ENCODE measurements at regions not wholly inside any gene's neighbourhood (a gene's known extent, or its start where the extent isn't known, plus 50 kb on each side); places are given as distances from the start of the nearest gene placed in this dataset.

- intact Hi-C loops (cut with DNase I), result no loop called here
- Histone ChIP-seq H3K36me3 (no peaks in the 10 kb centered on the region), H3K9me3 (no peaks in the 10 kb centered on the region), H3K9ac (ENCODE audit: low read depth in 2 of 2, low read length in 2 of 2) (no peak overlapping the region), H3K27me3 (no peaks in the 10 kb centered on the region), H3K4me3 (no peak overlapping the region), H3K4me1 (no peaks in the 10 kb centered on the region), H3K27ac (no peak overlapping the region)
- DNase-seq, result no peak
- no peak for TF ChIP-seq CTCF (IDR thresholded peaks at IDR 0.05)
Observed at GRCh38 chrX:45598861-45599260, 398.2 kb upstream of the DIPK2B start.

- intact Hi-C loops (cut with DNase I), result no loop called here
- no peaks in the 10 kb centered on the region for H3K27me3 ChIP-seq
- no peaks in the 10 kb centered on the region for H3K9me3 ChIP-seq
- no peak for TF ChIP-seq CTCF (IDR thresholded peaks at IDR 0.05)
- no peak overlapping the region for H3K27ac ChIP-seq
- no peaks in the 10 kb centered on the region for H3K4me1 ChIP-seq
- H3K9ac ChIP-seq (ENCODE audit: low read depth in 2 of 2, low read length in 2 of 2), result no peak overlapping the region
- no peaks in the 10 kb centered on the region for H3K36me3 ChIP-seq
- no peak overlapping the region for H3K4me3 ChIP-seq
- DNase-seq, result no peak
Observed at GRCh38 chrX:45596188-45596808, 395.6 kb upstream of the DIPK2B start.

GRCh38 chrX:45592101-45592500, 391.4 kb upstream of the DIPK2B start:
- Histone ChIP-seq H3K27ac (no peak overlapping the region), H3K9ac (ENCODE audit: low read depth in 2 of 2, low read length in 2 of 2) (no peak overlapping the region), H3K36me3 (no peaks in the 10 kb centered on the region), H3K9me3 (no peaks in the 10 kb centered on the region), H3K4me3 (no peak overlapping the region), H3K27me3 (no peaks in the 10 kb centered on the region), H3K4me1 (no peaks in the 10 kb centered on the region)
- DNase-seq, result no peak
- intact Hi-C loops (cut with DNase I), result no loop called here
- no peak for TF ChIP-seq CTCF (IDR thresholded peaks at IDR 0.05)

GRCh38 chrX:45591650-45592049, 391.0 kb upstream of the DIPK2B start:
- intact Hi-C loops (cut with DNase I), result no loop called here

GRCh38 chrX:45584717-45585116, 384.0 kb upstream of the DIPK2B start:
- no peaks in the 10 kb centered on the region for H3K27me3 ChIP-seq
- H3K9ac ChIP-seq (ENCODE audit: low read depth in 2 of 2, low read length in 2 of 2), result no peak overlapping the region
- intact Hi-C loops (cut with DNase I), result no loop called here
- H3K27ac ChIP-seq, result no peak overlapping the region
- H3K36me3 ChIP-seq, result no peaks in the 10 kb centered on the region
- H3K4me3 ChIP-seq, result no peak overlapping the region
- H3K9me3 ChIP-seq, result no peaks in the 10 kb centered on the region
- TF ChIP-seq CTCF (IDR thresholded peaks at IDR 0.05), result no peak
- H3K4me1 ChIP-seq, result no peaks in the 10 kb centered on the region
- no peak for DNase-seq

More at GRCh38 chrX:45591650-45592049, 391.0 kb upstream of the DIPK2B start:
- H3K27ac ChIP-seq, result no peak overlapping the region
- no peak for TF ChIP-seq CTCF (IDR thresholded peaks at IDR 0.05)
- H3K36me3 ChIP-seq, result no peaks in the 10 kb centered on the region
- H3K9ac ChIP-seq (ENCODE audit: low read depth in 2 of 2, low read length in 2 of 2), result no peak overlapping the region
- H3K9me3 ChIP-seq, result no peaks in the 10 kb centered on the region
- H3K27me3 ChIP-seq, result no peaks in the 10 kb centered on the region
- no peak overlapping the region for H3K4me3 ChIP-seq
- H3K4me1 ChIP-seq, result no peaks in the 10 kb centered on the region
- DNase-seq, result no peak

Measured in colonic mucosa (tissue), 4 donors.